22Rv1 (cell line): ENCODE measurements at regions not wholly inside any gene's neighbourhood (a gene's known extent, or its start where the extent isn't known, plus 50 kb on each side); places are given as distances from the start of the nearest gene placed in this dataset.

ENCODE experiments used
- H3K27ac ChIP-seq: fragments of 450-650 bp; 2 replicates; pipeline ENCODE4 v1.5.1; 2017
- CTCF ChIP-seq: fragments of 450-650 bp; IDR thresholded peaks from 2 replicates; pipeline ENCODE4 v1.5.1; 2017; ENCODE audit warnings: mild to moderate bottlenecking
- ZFX ChIP-seq: fragments of 450-650 bp; IDR thresholded peaks from 2 replicates; pipeline ENCODE4 v1.6.1; 2017; ENCODE audit warnings: antibody characterized with exemption, borderline replicate concordance

GRCh38 chr17:13919818-13920217 lies 149.5 kb upstream of the COX10 start:
- TF ChIP-seq ZFX (no peak), CTCF (no peak)
- no peak overlapping the region for H3K27ac ChIP-seq

DNA sequence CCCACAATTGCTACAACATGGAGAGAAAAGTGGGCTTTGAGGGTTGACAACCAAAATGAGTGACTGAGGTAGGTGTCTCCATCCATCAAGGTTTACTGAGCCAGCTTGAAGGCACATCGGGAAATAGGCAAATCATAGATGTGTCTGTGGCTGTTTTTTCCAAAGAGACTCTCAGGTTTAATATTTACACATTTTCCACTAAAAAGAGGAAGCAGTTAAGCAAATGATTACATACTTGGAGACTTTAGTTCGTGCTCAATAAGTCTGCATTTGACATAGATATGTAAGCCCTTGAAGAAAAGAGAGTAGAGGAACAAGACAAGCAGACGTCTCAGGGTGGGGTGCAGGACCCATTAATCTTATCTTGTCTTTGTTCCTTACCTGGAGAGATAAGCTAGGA lies 148.9 kb upstream of the COX10 start:
- no peak overlapping the region for H3K27ac ChIP-seq
- TF ChIP-seq ZFX (no peak), CTCF (no peak)

DNA sequence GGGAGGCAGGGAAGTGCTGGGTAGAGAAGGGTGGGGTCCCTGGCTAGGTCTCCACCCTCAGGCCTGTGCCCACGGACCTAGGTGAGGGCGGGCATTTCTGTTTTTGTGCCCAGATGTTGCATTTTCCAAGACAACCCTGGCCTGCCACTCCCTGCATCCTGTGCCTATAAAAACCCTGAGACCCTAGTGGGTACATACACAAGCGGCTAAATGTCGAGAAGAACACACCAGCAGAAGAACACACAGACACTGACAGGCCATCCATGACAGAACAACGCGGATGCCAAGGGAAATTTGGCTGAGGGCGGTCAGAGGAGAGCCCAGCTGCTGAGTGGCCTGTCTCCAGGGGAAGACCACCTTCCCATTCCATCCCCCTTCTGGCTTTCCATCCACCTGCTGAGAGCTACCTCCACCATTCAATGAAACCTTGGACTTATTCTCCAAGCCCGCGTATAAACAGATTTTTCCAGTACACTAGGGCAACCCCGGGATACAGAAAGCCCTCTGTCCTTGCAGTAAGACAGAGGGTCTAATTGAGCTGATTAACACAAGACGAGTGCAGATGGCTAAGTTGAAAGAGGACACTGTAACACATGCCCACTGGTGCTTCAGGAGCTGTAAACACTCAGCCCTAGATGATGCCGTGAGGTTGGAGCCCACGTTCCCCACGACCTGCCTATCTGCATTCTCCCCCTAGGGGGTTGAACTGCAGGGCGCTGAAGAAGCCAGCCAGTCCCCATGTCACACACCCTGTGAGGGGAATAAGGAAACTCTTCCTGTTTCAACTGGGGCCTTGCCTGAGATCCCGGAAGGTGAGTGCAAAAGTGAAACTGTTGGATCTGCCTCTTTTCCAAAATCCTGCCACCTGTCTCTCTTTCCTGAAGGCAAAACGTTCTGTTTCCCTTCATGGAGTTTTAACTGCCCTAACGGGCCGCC lies 147.2 kb upstream of the COX10 start:
- no peak for TF ChIP-seq ZFX
- no peak overlapping the region for H3K27ac ChIP-seq

DNA sequence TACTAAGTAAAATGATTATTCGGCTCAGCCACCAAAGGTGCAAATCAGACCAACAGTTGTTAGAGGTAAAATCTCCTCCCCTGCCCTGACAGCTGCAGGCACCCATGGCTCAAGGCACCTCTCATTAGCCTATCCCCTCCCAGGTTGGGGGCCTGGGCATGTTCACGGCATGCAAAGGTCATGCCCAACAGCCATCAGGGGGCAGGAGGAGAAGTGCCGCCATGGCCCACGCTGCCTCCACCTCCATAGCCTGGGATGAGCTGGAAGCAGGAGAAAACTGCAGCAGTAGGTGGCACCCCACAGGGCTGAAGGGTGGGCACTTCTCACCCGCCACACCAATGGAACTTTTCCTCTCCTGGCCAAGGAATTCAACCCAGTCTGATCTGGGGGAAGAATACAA lies 146.4 kb upstream of the COX10 start:
- H3K27ac ChIP-seq = no peak overlapping the region
- TF ChIP-seq CTCF (no peak), ZFX (no peak)

DNA sequence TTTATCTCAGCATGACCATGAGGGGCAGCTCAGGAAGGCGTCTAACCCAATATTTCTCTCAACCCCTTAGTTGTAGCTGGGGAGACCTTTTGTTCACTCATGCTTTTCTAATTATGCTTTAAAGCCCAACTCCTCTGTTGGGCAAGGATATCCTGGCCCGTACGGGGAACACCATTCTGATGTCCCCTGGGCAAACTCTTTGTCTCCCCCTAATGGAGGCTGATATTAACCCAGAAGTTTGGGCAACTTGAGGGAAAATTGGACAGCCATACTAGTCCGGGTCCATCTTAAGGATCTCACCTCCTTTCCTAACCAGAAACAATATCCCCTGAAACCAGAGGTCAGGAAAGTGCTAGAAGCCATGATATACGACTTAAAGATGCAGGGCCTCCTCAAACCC lies 143.7 kb upstream of the COX10 start:
- no peak for TF ChIP-seq ZFX
- TF ChIP-seq CTCF = peak; percentile 45; the same call in 1 of the 2 replicates
- no peak overlapping the region for H3K27ac ChIP-seq

DNA sequence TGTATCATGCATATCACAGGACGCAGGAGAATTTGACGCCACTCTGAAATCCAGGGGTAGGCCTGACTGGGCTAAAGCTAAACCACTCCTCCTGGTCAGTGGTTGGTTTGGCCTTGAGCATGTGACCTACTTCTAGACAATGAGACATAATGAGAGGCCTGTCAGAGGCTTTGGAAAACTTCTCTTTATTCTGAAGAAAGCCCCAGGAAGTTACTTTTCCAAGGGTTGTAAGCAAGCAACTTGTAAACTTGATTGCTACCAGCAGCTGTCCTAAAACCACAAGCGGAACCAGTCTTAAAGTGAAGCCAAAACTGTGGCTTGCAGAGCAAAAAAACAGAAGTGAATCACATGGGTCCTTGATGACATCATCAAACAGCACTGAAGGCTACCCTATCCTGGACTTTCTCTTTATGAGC lies 138.2 kb upstream of the COX10 start:
- TF ChIP-seq CTCF (no peak), ZFX (no peak)
- H3K27ac ChIP-seq = no peak overlapping the region

DNA sequence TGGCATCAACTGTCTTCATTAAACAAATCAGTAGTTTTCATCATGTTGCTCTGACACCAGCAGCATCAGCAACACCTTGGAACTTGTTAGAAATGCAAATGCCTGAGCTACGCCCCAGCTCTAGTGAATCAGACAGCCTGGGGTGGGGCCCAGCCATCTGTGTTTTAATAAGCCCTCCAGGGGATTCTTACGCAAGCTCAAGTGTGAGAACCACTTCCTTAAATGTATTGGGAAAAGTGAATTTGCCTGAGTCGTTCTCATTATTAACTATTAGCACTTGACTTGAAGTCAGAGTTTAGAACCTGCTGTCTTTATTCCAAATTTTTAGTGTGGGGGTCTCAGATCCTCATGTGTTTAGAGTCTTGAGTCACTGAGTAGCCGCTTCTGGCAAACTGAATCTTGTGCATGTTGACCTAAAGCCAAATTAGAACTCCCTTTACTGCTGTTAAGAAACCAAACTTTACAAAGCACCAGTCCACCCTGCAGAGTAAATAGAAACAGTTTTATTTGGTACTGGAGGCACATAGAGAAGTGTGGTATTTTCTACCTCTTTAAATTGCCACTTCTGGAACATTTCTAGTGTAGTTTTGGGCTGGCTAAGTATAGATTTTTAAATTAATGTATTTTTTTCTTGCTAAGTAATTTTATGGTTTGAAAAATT lies 137.4 kb upstream of the COX10 start:
- TF ChIP-seq ZFX (no peak), CTCF (no peak)
- no peak overlapping the region for H3K27ac ChIP-seq
